Chondrocyte (in vitro differentiated cells): ENCODE measurements at regions not wholly inside any gene's neighbourhood (a gene's known extent, or its start where the extent isn't known, plus 50 kb on each side); places are given as distances from the start of the nearest gene placed in this dataset.

Experiments used
- DNase-seq: peaks from one replicate; pipeline ENCODE4 v3.0.0; 2021; ENCODE audit warnings: mixed read lengths, low spot score
- H3K27ac Mint-ChIP-seq: one replicate; pipeline ENCODE4 v1.8.0; 2021; ENCODE audit warnings: mild to moderate bottlenecking, moderate library complexity, mixed read lengths; ENCODE audit not compliant: unreplicated experiment
- H3K27me3 Mint-ChIP-seq: 2 replicates; pipeline ENCODE4 v1.8.0; 2021; ENCODE audit warnings: low read depth, mixed read lengths
- H3K36me3 Mint-ChIP-seq: 2 replicates; pipeline ENCODE4 v1.8.0; 2021; ENCODE audit warnings: low read depth, mixed read lengths
- H3K4me1 Mint-ChIP-seq: 2 replicates; pipeline ENCODE4 v1.8.0; 2021; ENCODE audit warnings: low read depth, mild to moderate bottlenecking, mixed read lengths
- H3K4me3 Mint-ChIP-seq: one replicate; pipeline ENCODE4 v1.8.0; 2021; ENCODE audit warnings: mild to moderate bottlenecking, moderate library complexity, mixed read lengths; ENCODE audit not compliant: unreplicated experiment
- H3K9me3 Mint-ChIP-seq: 2 replicates; pipeline ENCODE4 v1.8.0; 2021; ENCODE audit warnings: low read depth, mixed read lengths
- TF ChIP-seq, protein P1 (sequence below): fragments of 200-600 bp; sonication (generic); IDR thresholded peaks from 2 replicates; pipeline ENCODE4 v1.5.0; 2021; ENCODE audit warnings: antibody characterized with exemption, mild to moderate bottlenecking, moderate library complexity

DNA sequence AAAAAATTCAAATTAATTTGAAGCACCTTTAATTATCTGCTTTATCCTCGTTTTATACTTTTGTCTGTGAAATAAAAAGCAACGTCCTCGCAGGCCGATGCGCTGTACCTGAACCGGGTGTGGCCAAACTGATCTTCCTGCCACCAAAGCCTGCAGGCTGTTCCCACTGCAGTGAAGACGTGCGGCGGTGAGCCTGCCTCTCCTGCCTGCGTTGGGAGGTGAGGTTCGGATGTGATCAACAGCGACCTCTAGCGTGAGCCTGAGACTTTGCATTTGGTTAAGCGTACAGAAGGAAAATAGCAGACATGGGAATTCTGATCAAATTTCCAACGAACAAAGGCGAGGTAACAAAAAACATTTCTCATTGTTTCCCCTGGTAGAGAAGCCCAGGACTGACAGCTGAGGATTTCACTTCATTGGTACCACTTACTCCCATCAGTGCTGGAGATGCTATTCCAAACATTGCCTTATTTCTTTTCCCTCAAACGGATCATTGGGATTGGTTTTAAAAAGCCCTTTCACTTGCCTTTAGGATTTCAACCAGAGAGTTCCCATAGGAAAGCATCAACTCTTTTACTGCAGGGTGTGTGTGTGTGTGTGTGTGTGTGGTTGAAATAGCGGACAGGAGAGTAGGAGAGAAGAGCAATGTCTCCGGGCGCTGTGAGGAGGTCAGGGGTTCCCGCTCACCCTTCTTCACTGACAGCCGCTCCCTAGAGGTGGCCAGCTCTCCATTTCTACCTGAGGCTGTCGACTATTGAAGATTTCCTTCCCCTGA is 56.6 kb upstream of the CCN6 start:
- Mint-ChIP-seq H3K4me3 (no peak overlapping the region), H3K9me3 (no peaks in the 10 kb centered on the region), H3K4me1 (peaks cover 9% of the 10 kb centered on the region), H3K27me3 (no peaks in the 10 kb centered on the region), H3K27ac (no peak overlapping the region), H3K36me3 (no peaks in the 10 kb centered on the region)
- TF ChIP-seq, protein P1, sequence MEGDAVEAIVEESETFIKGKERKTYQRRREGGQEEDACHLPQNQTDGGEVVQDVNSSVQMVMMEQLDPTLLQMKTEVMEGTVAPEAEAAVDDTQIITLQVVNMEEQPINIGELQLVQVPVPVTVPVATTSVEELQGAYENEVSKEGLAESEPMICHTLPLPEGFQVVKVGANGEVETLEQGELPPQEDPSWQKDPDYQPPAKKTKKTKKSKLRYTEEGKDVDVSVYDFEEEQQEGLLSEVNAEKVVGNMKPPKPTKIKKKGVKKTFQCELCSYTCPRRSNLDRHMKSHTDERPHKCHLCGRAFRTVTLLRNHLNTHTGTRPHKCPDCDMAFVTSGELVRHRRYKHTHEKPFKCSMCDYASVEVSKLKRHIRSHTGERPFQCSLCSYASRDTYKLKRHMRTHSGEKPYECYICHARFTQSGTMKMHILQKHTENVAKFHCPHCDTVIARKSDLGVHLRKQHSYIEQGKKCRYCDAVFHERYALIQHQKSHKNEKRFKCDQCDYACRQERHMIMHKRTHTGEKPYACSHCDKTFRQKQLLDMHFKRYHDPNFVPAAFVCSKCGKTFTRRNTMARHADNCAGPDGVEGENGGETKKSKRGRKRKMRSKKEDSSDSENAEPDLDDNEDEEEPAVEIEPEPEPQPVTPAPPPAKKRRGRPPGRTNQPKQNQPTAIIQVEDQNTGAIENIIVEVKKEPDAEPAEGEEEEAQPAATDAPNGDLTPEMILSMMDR: peak; percentile 94
- DNase-seq: peak; percentile 93

DNA sequence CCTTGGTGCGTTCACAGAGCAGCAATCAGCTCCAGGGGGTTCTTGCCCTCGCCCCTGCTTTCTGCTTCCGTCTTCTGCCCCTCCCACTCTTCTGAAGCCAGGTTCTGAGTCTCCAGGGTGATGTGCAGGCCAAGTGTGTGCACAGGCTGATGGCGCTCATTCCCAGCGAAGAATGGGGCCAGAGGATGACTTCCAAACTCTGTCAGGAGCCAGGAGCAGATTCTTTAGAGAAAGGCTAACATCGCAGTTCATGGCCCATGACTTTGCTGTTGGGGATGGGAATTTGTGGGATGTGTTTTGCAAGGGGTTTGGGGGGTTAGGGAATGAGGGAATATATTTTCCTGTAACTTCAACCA is 56.1 kb upstream of the CCN6 start:
- DNase-seq: no peak
- Mint-ChIP-seq H3K4me3 (no peak overlapping the region), H3K27me3 (no peaks in the 10 kb centered on the region), H3K27ac (no peak overlapping the region), H3K36me3 (no peaks in the 10 kb centered on the region), H3K9me3 (no peaks in the 10 kb centered on the region), H3K4me1 (peaks cover 9% of the 10 kb centered on the region)
- TF ChIP-seq, protein P1: no peak

DNA sequence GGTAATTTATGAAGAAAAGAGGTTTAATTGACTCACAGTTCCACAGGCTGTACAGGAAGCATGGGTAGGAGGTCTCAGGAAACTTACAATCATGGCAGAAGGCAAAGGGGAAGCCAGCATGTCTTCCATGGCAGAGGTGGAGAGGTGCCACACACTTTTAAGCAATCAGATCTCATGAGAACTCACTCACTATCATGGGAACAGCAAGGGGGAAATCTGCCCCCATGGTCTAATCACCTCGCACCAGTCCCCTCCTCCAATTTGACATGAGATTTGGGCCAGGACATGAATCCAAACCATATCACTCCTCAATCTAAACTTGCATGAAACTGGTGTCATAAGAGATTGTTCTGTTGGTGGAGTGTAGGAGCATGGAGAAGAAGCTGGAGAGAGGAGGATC is 51.6 kb upstream of the CCN6 start:
- Mint-ChIP-seq H3K4me1 (peaks cover under 1% of the 10 kb centered on the region), H3K36me3 (no peaks in the 10 kb centered on the region), H3K27ac (no peak overlapping the region), H3K4me3 (no peak overlapping the region), H3K27me3 (no peaks in the 10 kb centered on the region), H3K9me3 (no peaks in the 10 kb centered on the region)
- TF ChIP-seq, protein P1: no peak
- DNase-seq: no peak
